ENCODE measurements at regions not wholly inside any gene's neighbourhood (a gene's known extent, or its start where the extent isn't known, plus 50 kb on each side); places are given as distances from the start of the nearest gene placed in this dataset.

DNA sequence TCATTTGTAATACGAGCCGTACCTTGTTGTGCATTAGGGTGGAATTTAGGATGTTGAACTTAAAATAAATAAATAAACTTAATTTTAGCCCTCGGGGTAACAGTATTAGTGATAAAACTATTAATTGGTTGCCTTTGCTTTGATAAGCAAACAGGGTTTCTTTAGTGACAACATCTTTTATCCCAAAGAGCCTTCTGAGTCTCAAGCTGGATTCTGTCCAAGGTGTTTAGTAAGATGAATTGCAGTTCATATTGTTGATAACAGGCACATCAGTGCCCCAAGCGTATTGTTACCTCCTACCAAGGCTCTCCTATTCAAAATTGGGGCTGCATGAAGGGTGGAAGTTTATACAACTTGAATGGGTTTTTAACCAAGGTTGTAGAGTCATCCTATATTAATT, 144.4 kb upstream of the CELF2 start:
- intact Hi-C loops (cut with DNase I, micrococcal nuclease): no loop called here
- peaks cover 27% of the 10 kb centered on the region for H3K27me3 Mint-ChIP-seq

DNA sequence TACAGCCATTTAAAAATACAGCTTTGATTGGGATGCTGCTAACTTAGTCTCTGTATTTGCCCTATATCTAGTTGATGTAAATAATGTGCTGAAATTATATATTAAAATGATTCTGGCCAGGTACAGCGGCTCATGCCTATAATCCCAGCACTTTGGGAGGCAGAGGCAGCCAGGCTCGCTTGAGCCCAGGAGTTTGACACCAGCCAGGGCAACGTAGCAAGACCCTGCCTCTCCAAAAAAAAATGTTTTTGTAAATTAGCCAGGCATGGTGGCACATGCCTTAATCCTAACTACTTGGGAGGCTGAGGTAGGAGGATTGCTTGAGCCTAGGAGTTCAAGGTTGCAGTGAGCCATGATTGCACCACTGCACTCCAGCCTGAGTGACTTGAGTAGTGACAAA, 143.8 kb upstream of the CELF2 start:
- Mint-ChIP-seq H3K4me3 (no peak overlapping the region), H3K9me3 (no peaks in the 10 kb centered on the region), H3K27ac (no peak overlapping the region), H3K27me3 (peaks cover 27% of the 10 kb centered on the region), H3K36me3 (ENCODE audit: low read depth) (no peaks in the 10 kb centered on the region), H3K4me1 (ENCODE audit: low read depth) (no peaks in the 10 kb centered on the region)
- Histone ChIP-seq H3K27me3 (ENCODE audit: control insufficient read depth in 1 of 2, insufficient read depth in 2 of 2, low read length in 2 of 2) (peaks cover 3 to 12% of the 10 kb centered on the region in 2 experiments), H3K27ac (ENCODE audit: low read depth in 1 of 2, low read length in 2 of 2) (no peak overlapping the region), H3K9me3 (ENCODE audit: control insufficient read depth in 1 of 2, insufficient read depth in 1 of 2, low read length in 2 of 2) (no peaks in the 10 kb centered on the region), H3K4me3 (ENCODE audit: low read length) (no peak overlapping the region), H3K36me3 (ENCODE audit: insufficient read depth, low read length) (no peaks in the 10 kb centered on the region), H3K4me1 (ENCODE audit: insufficient read depth, low read length) (no peaks in the 10 kb centered on the region)
- no peak for TF ChIP-seq CTCF (IDR thresholded peaks at IDR 0.05)
- DNase-seq (no peak), ATAC-seq (ENCODE audit: poor library complexity) (no peak)
- ChIA-PET POLR2A (interaction anchor here (0.6 kb wide), 1 partner anchor 30 kb away, joined by 3 read pairs; no protein-coding TSS in a partner anchor), CTCF (no interaction called here)
- intact Hi-C loops (cut with DNase I, micrococcal nuclease): no loop called here

More for the DNA sequence above, 144.4 kb upstream of the CELF2 start:
- Mint-ChIP-seq H3K4me1 (ENCODE audit: low read depth) (no peaks in the 10 kb centered on the region), H3K27ac (no peak overlapping the region), H3K4me3 (no peak overlapping the region), H3K36me3 (ENCODE audit: low read depth) (no peaks in the 10 kb centered on the region), H3K9me3 (no peaks in the 10 kb centered on the region)
- no peak for TF ChIP-seq CTCF (IDR thresholded peaks at IDR 0.05)
- POLR2A ChIA-PET: no interaction called here
- H3K27me3 ChIP-seq (ENCODE audit: control insufficient read depth in 1 of 2, insufficient read depth in 2 of 2, low read length in 2 of 2): peaks cover 3 to 12% of the 10 kb centered on the region in 2 experiments
- H3K4me3 ChIP-seq (ENCODE audit: low read length): no peak overlapping the region
- no peaks in the 10 kb centered on the region for H3K4me1 ChIP-seq (ENCODE audit: insufficient read depth, low read length)
- H3K36me3 ChIP-seq (ENCODE audit: insufficient read depth, low read length): no peaks in the 10 kb centered on the region
- CTCF ChIA-PET: no interaction called here
- H3K27ac ChIP-seq (ENCODE audit: low read depth in 1 of 2, low read length in 2 of 2): no peak overlapping the region
- no peaks in the 10 kb centered on the region for H3K9me3 ChIP-seq (ENCODE audit: control insufficient read depth in 1 of 2, insufficient read depth in 1 of 2, low read length in 2 of 2)
- ATAC-seq (ENCODE audit: poor library complexity) (no peak), DNase-seq (no peak)

DNA sequence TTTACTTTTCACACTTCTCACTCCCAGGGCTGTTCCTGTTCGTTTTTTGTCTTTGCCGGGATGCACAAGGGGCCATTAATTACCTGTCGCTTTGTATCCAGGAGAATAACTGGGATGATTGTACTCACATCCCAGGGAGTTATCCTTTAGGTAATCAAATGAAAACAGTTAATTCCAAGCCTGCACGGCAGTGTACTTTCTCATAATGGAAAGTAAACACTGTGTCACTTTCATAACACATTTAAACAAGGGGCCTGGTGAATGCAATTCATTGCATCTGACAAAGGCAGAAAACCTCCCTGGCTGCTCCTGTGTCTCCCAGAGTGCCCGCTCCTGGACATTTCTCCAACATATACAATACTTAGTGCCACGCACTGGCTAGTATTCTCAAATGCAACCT, 138.7 kb upstream of the CELF2 start:
- Histone ChIP-seq H3K4me1 (ENCODE audit: insufficient read depth, low read length) (no peaks in the 10 kb centered on the region), H3K9me3 (ENCODE audit: control insufficient read depth in 1 of 2, insufficient read depth in 1 of 2, low read length in 2 of 2) (peaks cover 0 to 1% of the 10 kb centered on the region in 2 experiments), H3K4me3 (ENCODE audit: low read length) (no peak overlapping the region), H3K27ac (ENCODE audit: low read depth in 1 of 2, low read length in 2 of 2) (no peak overlapping the region), H3K36me3 (ENCODE audit: insufficient read depth, low read length) (no peaks in the 10 kb centered on the region), H3K27me3 (ENCODE audit: control insufficient read depth in 1 of 2, insufficient read depth in 2 of 2, low read length in 2 of 2) (peaks cover 0 to 3% of the 10 kb centered on the region in 2 experiments)
- H3K27ac Mint-ChIP-seq: no peak overlapping the region
- no peaks in the 10 kb centered on the region for H3K36me3 Mint-ChIP-seq (ENCODE audit: low read depth)
- no peak for ATAC-seq (ENCODE audit: poor library complexity)
- intact Hi-C loops (cut with DNase I, micrococcal nuclease): no loop called here
- ChIA-PET CTCF (no interaction called here), POLR2A (no interaction called here)
- no peaks in the 10 kb centered on the region for H3K9me3 Mint-ChIP-seq
- peaks cover 14% of the 10 kb centered on the region for H3K27me3 Mint-ChIP-seq
- H3K4me1 Mint-ChIP-seq (ENCODE audit: low read depth): no peaks in the 10 kb centered on the region
- no peak overlapping the region for H3K4me3 Mint-ChIP-seq
- no peak for DNase-seq
- TF ChIP-seq CTCF (IDR thresholded peaks at IDR 0.05): no peak

Measured in CD4-positive, alpha-beta T cell (primary cell).